B cell (primary cell): ENCODE measurements at regions not wholly inside any gene's neighbourhood (a gene's known extent, or its start where the extent isn't known, plus 50 kb on each side); places are given as distances from the start of the nearest gene placed in this dataset.

Experiments used
- ATAC-seq: fragments of 200-7000 bp; cut with Tn5 transposase; one replicate; pipeline ENCODE4 v1.10.0; 2021; ENCODE audit warnings: low read depth, mild to moderate bottlenecking, moderate number of reproducible peaks, moderate library complexity
- CTCF ChIA-PET: fragments of 350-600 bp; sonication (Branson Sonifier 250); formaldehyde crosslinking; loops from one replicate; lab custom pipeline; 2021; ENCODE audit warnings: antibody characterized with exemption, inconsistent platforms; lab: Charles Lee
- POLR2A ChIA-PET: fragments of 350-600 bp; sonication (Branson Sonifier 250); formaldehyde crosslinking; loops from one replicate; lab custom pipeline; 2021; ENCODE audit warnings: antibody characterized with exemption; lab: Charles Lee
- DNase-seq: peaks from one replicate; pipeline ENCODE4 v3.0.0; 2013
- H2AFZ ChIP-seq: 2 replicates; pipeline ENCODE4 v1.6.1; 2012; ENCODE audit warnings: mild to moderate bottlenecking, low read depth, low read length; ENCODE audit not compliant: insufficient read depth, poor library complexity, severe bottlenecking
- H3K27ac ChIP-seq, 2 donors: 1 replicate in 1 of 2; 2 replicates in 1 of 2; pipeline ENCODE4 v1.5.1; 2012 to 2013; ENCODE audit warnings: low read length in 2 of 2, mild to moderate bottlenecking in 2 of 2, moderate library complexity in 1 of 2
- H3K27me3 ChIP-seq, 4 experiments: fragments of 200-600 bp in 1 of 4; sonication (generic) in 1 of 4; replicated peaks in 1 of 4; 1 replicate in 2 of 4; 2 replicates in 2 of 4; pipeline versions ENCODE4 v1.6.1 to v1.7.0; 2013 to 2016; ENCODE audit warnings: low read length in 3 of 4, mild to moderate bottlenecking in 2 of 4, mixed read lengths in 1 of 4, moderate library complexity in 1 of 4; ENCODE audit not compliant: insufficient read depth in 4 of 4, control insufficient read depth in 3 of 4; ENCODE audit errors: control extremely low read depth in 1 of 4
- H3K36me3 ChIP-seq, 2 experiments: replicated peaks in 1 of 2; 1 replicate in 1 of 2; 2 replicates in 1 of 2; pipeline versions ENCODE4 v1.6.1 to v1.7.1; 2013; ENCODE audit warnings: low read length in 1 of 2; ENCODE audit not compliant: insufficient read depth in 2 of 2, control insufficient read depth in 1 of 2; ENCODE audit errors: control extremely low read depth in 1 of 2, extremely low read depth in 1 of 2
- H3K4me1 ChIP-seq, 2 donors: fragments of 200-600 bp in 1 of 2; sonication (generic) in 1 of 2; 1 replicate in 1 of 2; 2 replicates in 1 of 2; pipeline versions ENCODE4 v1.5.1 to v1.6.1; 2013 to 2017; ENCODE audit warnings: low read length in 2 of 2; ENCODE audit not compliant: control insufficient read depth in 2 of 2, insufficient read depth in 2 of 2
- H3K4me2 ChIP-seq: replicated peaks from 2 replicates; pipeline ENCODE3; 2012; ENCODE audit warnings: mild to moderate bottlenecking, low read depth, low read length; ENCODE audit not compliant: poor library complexity, severe bottlenecking
- H3K4me3 ChIP-seq, 5 experiments: fragments of 200-600 bp in 1 of 5; sonication (generic) in 1 of 5; 1 replicate in 3 of 5; 2 replicates in 2 of 5; pipeline versions ENCODE4 v1.5.1 to v1.7.0; 2011 to 2016; ENCODE audit warnings: low read length in 4 of 5, mild to moderate bottlenecking in 4 of 5, low read depth in 2 of 5, control low read depth in 1 of 5, moderate library complexity in 1 of 5; ENCODE audit not compliant: insufficient read depth in 1 of 5; ENCODE audit errors: control extremely low read depth in 1 of 5, extremely low read depth in 1 of 5
- H3K79me2 ChIP-seq: fragments of 200-600 bp; sonication (generic); one replicate; pipeline ENCODE4 v1.6.0; 2016; ENCODE audit warnings: low read length; ENCODE audit not compliant: control insufficient read depth, insufficient read depth
- H3K9ac ChIP-seq: fragments of 200-600 bp; sonication (generic); 2 replicates; pipeline ENCODE4 v1.6.1; 2017; ENCODE audit warnings: mild to moderate bottlenecking, low read length, moderate library complexity
- H3K9me3 ChIP-seq, 3 donors: one replicate each; pipeline versions ENCODE4 v1.6.1 to v1.7.1; 2013; ENCODE audit warnings: low read length in 2 of 3; ENCODE audit not compliant: control insufficient read depth in 2 of 3, insufficient read depth in 1 of 3; ENCODE audit errors: control extremely low read depth in 1 of 3
- H4K20me1 ChIP-seq: 2 replicates; pipeline ENCODE4 v1.6.0; 2012; ENCODE audit warnings: mild to moderate bottlenecking, low read length; ENCODE audit not compliant: insufficient read depth, control insufficient read depth, poor library complexity, severe bottlenecking
- H3K27ac Mint-ChIP-seq: one replicate; pipeline ENCODE4 v1.8.0; 2021; ENCODE audit warnings: mixed read lengths
- H3K27me3 Mint-ChIP-seq: one replicate; pipeline ENCODE4 v1.8.0; 2021; ENCODE audit warnings: mixed read lengths
- H3K4me1 Mint-ChIP-seq: one replicate; pipeline ENCODE4 v1.8.0; 2021; ENCODE audit warnings: mixed read lengths
- H3K4me3 Mint-ChIP-seq: one replicate; pipeline ENCODE4 v1.8.0; 2021; ENCODE audit warnings: mixed read lengths
- H3K9me3 Mint-ChIP-seq: one replicate; pipeline ENCODE4 v1.8.0; 2022; ENCODE audit warnings: mixed read lengths; ENCODE audit not compliant: insufficient read depth
- EZH2 ChIP-seq: IDR thresholded peaks from 2 replicates; pipeline ENCODE4 v1.6.1; 2012; ENCODE audit warnings: borderline replicate concordance, low read depth, mild to moderate bottlenecking, moderate library complexity, low read length; ENCODE audit not compliant: insufficient read depth, poor library complexity, severe bottlenecking
- WGBS: methylation state at CpG from one replicate; pipeline ENCODE4 v1.1.5; 2013; ENCODE audit warnings: missing lambda C conversion rate; ENCODE audit not compliant: insufficient coverage; 5-methylcytosine and 5-hydroxymethylcytosine counted together
- intact Hi-C: fragments of 100-400 bp; cut with micrococcal nuclease; formaldehyde crosslinking; loops from one replicate; pipeline ENCODE4 v1.10.0; 2022
- TF ChIP-seq, protein P1 (sequence below): fragments of 200-600 bp; IDR thresholded peaks from one replicate; pipeline ENCODE4 v1.8.0; 2022; ENCODE audit warnings: antibody characterized with exemption, mild to moderate bottlenecking

DNA sequence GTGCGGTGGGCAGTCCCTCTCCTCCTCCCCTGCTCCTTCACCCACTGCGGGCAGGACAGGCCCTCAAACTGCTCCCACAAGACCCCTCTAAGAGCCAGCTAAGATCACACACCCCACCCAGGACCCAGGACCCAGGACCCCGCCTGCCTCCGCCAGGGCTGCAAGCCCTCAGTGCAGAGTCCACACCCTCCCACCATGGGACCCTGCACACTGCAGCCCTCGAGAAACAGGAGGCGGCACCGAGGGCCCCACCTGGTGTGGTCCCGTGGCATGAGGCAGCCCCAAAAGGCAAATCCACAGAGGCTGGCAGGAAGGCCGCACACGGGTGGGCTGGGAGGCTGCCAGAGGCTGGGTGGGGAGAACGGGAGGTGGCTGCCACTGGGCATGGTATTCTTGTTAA lies 94.7 kb downstream of the ENGASE start:
- Histone ChIP-seq H3K4me1 (no peaks in the 10 kb centered on the region), H3K4me3 (no peak overlapping the region), H3K27ac (no peak overlapping the region), H3K9me3 (no peaks in the 10 kb centered on the region), H3K27me3 (no peaks in the 10 kb centered on the region), H3K36me3 (no peaks in the 10 kb centered on the region), H3K9ac (no peak overlapping the region), H3K79me2 (no peaks in the 10 kb centered on the region), H4K20me1 (no peaks in the 10 kb centered on the region), H3K4me2 (no peak overlapping the region), H2AFZ (no peak overlapping the region)
- 83% methylated on average over 8 of the region's 11 CpGs for WGBS
- Mint-ChIP-seq H3K27ac (no peak overlapping the region), H3K4me3 (no peak overlapping the region), H3K4me1 (no peaks in the 10 kb centered on the region), H3K9me3 (no peaks in the 10 kb centered on the region), H3K27me3 (peaks cover 3% of the 10 kb centered on the region)
- ATAC-seq (no peak), DNase-seq (no peak)
- CTCF ChIA-PET: no interaction called here
- intact Hi-C loops: no loop called here
- POLR2A ChIA-PET: no interaction called here
- no peak for TF ChIP-seq EZH2
- TF ChIP-seq, protein P1, sequence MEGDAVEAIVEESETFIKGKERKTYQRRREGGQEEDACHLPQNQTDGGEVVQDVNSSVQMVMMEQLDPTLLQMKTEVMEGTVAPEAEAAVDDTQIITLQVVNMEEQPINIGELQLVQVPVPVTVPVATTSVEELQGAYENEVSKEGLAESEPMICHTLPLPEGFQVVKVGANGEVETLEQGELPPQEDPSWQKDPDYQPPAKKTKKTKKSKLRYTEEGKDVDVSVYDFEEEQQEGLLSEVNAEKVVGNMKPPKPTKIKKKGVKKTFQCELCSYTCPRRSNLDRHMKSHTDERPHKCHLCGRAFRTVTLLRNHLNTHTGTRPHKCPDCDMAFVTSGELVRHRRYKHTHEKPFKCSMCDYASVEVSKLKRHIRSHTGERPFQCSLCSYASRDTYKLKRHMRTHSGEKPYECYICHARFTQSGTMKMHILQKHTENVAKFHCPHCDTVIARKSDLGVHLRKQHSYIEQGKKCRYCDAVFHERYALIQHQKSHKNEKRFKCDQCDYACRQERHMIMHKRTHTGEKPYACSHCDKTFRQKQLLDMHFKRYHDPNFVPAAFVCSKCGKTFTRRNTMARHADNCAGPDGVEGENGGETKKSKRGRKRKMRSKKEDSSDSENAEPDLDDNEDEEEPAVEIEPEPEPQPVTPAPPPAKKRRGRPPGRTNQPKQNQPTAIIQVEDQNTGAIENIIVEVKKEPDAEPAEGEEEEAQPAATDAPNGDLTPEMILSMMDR: no peak

- ChIA-PET POLR2A (no interaction called here), CTCF (no interaction called here)
- no peak for ATAC-seq
- Histone ChIP-seq H3K4me3 (no peak overlapping the region), H2AFZ (no peak overlapping the region), H3K4me1 (no peaks in the 10 kb centered on the region), H3K79me2 (no peaks in the 10 kb centered on the region), H3K27ac (no peak overlapping the region), H3K9ac (no peak overlapping the region), H3K9me3 (no peaks in the 10 kb centered on the region), H3K36me3 (no peaks in the 10 kb centered on the region), H3K27me3 (no peaks in the 10 kb centered on the region), H4K20me1 (no peaks in the 10 kb centered on the region), H3K4me2 (no peak overlapping the region)
- no peak overlapping the region for H3K4me3 Mint-ChIP-seq
- no peak overlapping the region for H3K27ac Mint-ChIP-seq
- no peaks in the 10 kb centered on the region for H3K9me3 Mint-ChIP-seq
- TF ChIP-seq EZH2: no peak
- TF ChIP-seq, protein P1: no peak
- H3K27me3 Mint-ChIP-seq: peaks cover 3% of the 10 kb centered on the region
- no peaks in the 10 kb centered on the region for H3K4me1 Mint-ChIP-seq
- DNase-seq: no peak
- intact Hi-C loops: no loop called here
- 97% methylated on average over 15 of the region's 20 CpGs for WGBS
Measured at GRCh38 chr17:79168486-79169055, 93.9 kb downstream of the ENGASE start.
